GM12878 (cell line): ENCODE measurements at regions not wholly inside any gene's neighbourhood (a gene's known extent, or its start where the extent isn't known, plus 50 kb on each side); places are given as distances from the start of the nearest gene placed in this dataset.

Experiments used
- ATAC-seq: fragments of 200-7000 bp; cut with Tn5 transposase; 3 replicates; pipeline ENCODE4 v1.9.1; 2020; ENCODE audit warnings: mild to moderate bottlenecking, moderate library complexity
- BruUV-seq: library from RNA; stranded (reverse); fragments of 400-500 nt; replicated peaks from 2 replicates; lab custom pipeline; 2021; lab: Mats Ljungman, UMichigan
- CTCF ChIA-PET: fragments of 300-600 bp; sonication (Branson Sonifier 250); formaldehyde crosslinking; extraction: SDS; loops from one replicate; lab custom pipeline; 2021; ENCODE audit warnings: inconsistent platforms; lab: Yijun Ruan, JAX
- POLR2A ChIA-PET: fragments of 350-600 bp; formaldehyde crosslinking; extraction: SDS; loops from one replicate; lab custom pipeline; 2021; ENCODE audit warnings: inconsistent platforms; lab: Charles Lee
- RAD21 ChIA-PET: fragments of 300-600 bp; sonication (Branson Sonifier 250); formaldehyde crosslinking; loops from one replicate; lab custom pipeline; 2023; ENCODE audit warnings: antibody characterized with exemption; ENCODE audit not compliant: unreplicated experiment; lab: Charles Lee
- SMC1A ChIA-PET: fragments of 300-600 bp; sonication (Branson Sonifier 250); formaldehyde crosslinking; loops from one replicate; lab custom pipeline; 2023; ENCODE audit not compliant: unreplicated experiment, uncharacterized antibody; lab: Charles Lee
- DNase-seq: peaks from one replicate; pipeline ENCODE4 v3.0.0-alpha.2; 2011; ENCODE audit warnings: low read depth, low spot score
- FAIRE-seq: peaks from 3 replicates; lab custom pipeline; 2011; peaks lifted over from hg19 to GRCh38; lab: Jason Lieb, UNC
- H2AFZ ChIP-seq: 2 replicates; pipeline ENCODE4 v1.6.0; 2011; ENCODE audit warnings: low read depth, low read length, control low read depth; ENCODE audit not compliant: control insufficient read depth
- H3K27ac ChIP-seq: 2 replicates; pipeline ENCODE4 v1.5.1; 2011; ENCODE audit warnings: control low read depth; ENCODE audit not compliant: control insufficient read depth, insufficient read depth
- H3K27me3 ChIP-seq, 2 experiments: replicated peaks in 1 of 2; 2 replicates each; pipeline versions ENCODE4 v1.6.0 to v1.6.1; 2011; ENCODE audit warnings: low read length in 1 of 2; ENCODE audit not compliant: control insufficient read depth in 2 of 2, insufficient read depth in 2 of 2
- H3K36me3 ChIP-seq, 2 experiments: 2 replicates each; pipeline ENCODE4 v1.5.1; 2011; ENCODE audit warnings: low read length in 1 of 2; ENCODE audit not compliant: control insufficient read depth in 2 of 2, insufficient read depth in 2 of 2
- H3K4me1 ChIP-seq: 2 replicates; pipeline ENCODE4 v1.6.1; 2011; ENCODE audit warnings: mild to moderate bottlenecking, low read length, moderate library complexity, mixed read lengths; ENCODE audit not compliant: control insufficient read depth, insufficient read depth
- H3K4me2 ChIP-seq: 2 replicates; pipeline ENCODE4 v1.6.0; 2011; ENCODE audit warnings: control low read depth; ENCODE audit not compliant: control insufficient read depth, insufficient read depth
- H3K4me3 ChIP-seq: fragments of 200-600 bp; sonication (generic); 2 replicates; pipeline ENCODE4 v1.5.1; 2016
- H3K79me2 ChIP-seq: 2 replicates; pipeline ENCODE4 v1.6.0; 2011; ENCODE audit warnings: low read length; ENCODE audit not compliant: control insufficient read depth, insufficient read depth
- H3K9ac ChIP-seq: 2 replicates; pipeline ENCODE4 v1.8.0; 2011; ENCODE audit warnings: low read length, control low read depth, mixed read lengths; ENCODE audit not compliant: control insufficient read depth, insufficient read depth
- H3K9me3 ChIP-seq: replicated peaks from 3 replicates; pipeline ENCODE4 v1.5.1; 2011; ENCODE audit warnings: mild to moderate bottlenecking, low read length; ENCODE audit not compliant: control insufficient read depth, insufficient read depth
- H4K20me1 ChIP-seq: 2 replicates; pipeline ENCODE4 v1.6.0; 2011; ENCODE audit not compliant: control insufficient read depth, insufficient read depth
- GABPA ChIP-seq: IDR thresholded peaks from 2 replicates; pipeline ENCODE4 v1.6.1; 2014; ENCODE audit warnings: antibody characterized with exemption, low read depth, mild to moderate bottlenecking, inconsistent platforms
- NR2C2 ChIP-seq: IDR thresholded peaks from 2 replicates; pipeline ENCODE4 v1.6.1; 2011; ENCODE audit warnings: borderline replicate concordance, low read depth; ENCODE audit not compliant: control insufficient read depth, insufficient read length
- NR2F1 ChIP-seq: fragments of 450-650 bp; conservative IDR thresholded peaks from 2 replicates; pipeline ENCODE4 v1.6.1; 2017; ENCODE audit warnings: mild to moderate bottlenecking
- RFX5 ChIP-seq: IDR thresholded peaks from 2 replicates; pipeline ENCODE4 v1.6.1; 2011; ENCODE audit warnings: low read depth, low read length, improper control_type of control experiment
- SMAD5 ChIP-seq: IDR thresholded peaks from 2 replicates; pipeline ENCODE4 v1.6.1; 2016; ENCODE audit warnings: antibody characterized with exemption, low read depth
- TCF7 ChIP-seq: IDR thresholded peaks from 2 replicates; pipeline ENCODE4 v1.6.1; 2014; ENCODE audit warnings: antibody characterized with exemption, borderline replicate concordance
- ZBED1 ChIP-seq: IDR thresholded peaks from 2 replicates; pipeline ENCODE4 v1.6.1; 2016; ENCODE audit warnings: borderline replicate concordance
- WGBS: methylation state at CpG from one replicate; pipeline ENCODE4 v1.1.6; 2016; ENCODE audit warnings: low lambda C conversion rate; ENCODE audit not compliant: insufficient replicate concordance, insufficient coverage; ENCODE audit errors: missing lambda C conversion rate; 5-methylcytosine and 5-hydroxymethylcytosine counted together
- in situ Hi-C: fragments of 300-500 bp; cut with MboI; formaldehyde crosslinking; loops from 9 replicates; pipeline ENCODE4 v1.14.3; 2018; ENCODE audit warnings: mixed read lengths
- intact Hi-C: fragments of 100-400 bp; cut with micrococcal nuclease; formaldehyde crosslinking; loops from one replicate; pipeline ENCODE4 v1.14.2; 2022; ENCODE audit not compliant: unreplicated experiment
- TF ChIP-seq, protein P1 (sequence below): fragments of 450-650 bp; IDR thresholded peaks from 2 replicates; pipeline ENCODE4 v1.6.1; 2017; ENCODE audit warnings: borderline replicate concordance
- TF ChIP-seq, protein P2 (sequence below): fragments of 150-350 bp; IDR thresholded peaks from 2 replicates; pipeline ENCODE4 v1.6.1; 2016; ENCODE audit warnings: low read depth, low read length
- TF ChIP-seq, protein P3 (sequence below): IDR thresholded peaks from 2 replicates; pipeline ENCODE4 v1.6.1; 2012; ENCODE audit warnings: low read length, inconsistent platforms
- TF ChIP-seq, protein P4 (sequence below): IDR thresholded peaks from 2 replicates; pipeline ENCODE4 v1.6.1; 2012; ENCODE audit warnings: low read depth, low read length, improper control_type of control experiment
- TF ChIP-seq, protein P5 (sequence below): fragments of 450-650 bp; IDR thresholded peaks from 2 replicates; pipeline ENCODE4 v1.6.1; 2017; ENCODE audit warnings: mild to moderate bottlenecking

DNA sequence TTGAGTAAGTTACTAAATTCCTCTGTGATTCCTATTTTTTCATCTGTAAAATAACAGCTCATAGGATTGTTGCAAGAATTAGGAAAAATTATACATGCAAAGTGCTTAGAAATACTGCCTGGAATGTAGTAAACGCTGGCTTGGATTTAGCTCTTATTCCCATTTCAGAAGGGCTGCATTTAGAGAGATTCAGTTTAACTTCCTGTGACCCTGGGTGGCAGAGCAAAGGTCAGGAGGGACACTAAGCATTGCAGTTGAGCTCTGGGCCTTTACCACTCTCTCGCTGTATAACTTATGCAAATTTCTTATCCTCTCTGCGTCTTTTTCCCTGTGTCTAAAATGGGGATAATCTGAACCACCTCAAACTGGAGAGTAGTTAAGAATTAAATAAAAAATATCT is 241.0 kb upstream of the POU3F1 start (continued):
- TF ChIP-seq, protein P1, sequence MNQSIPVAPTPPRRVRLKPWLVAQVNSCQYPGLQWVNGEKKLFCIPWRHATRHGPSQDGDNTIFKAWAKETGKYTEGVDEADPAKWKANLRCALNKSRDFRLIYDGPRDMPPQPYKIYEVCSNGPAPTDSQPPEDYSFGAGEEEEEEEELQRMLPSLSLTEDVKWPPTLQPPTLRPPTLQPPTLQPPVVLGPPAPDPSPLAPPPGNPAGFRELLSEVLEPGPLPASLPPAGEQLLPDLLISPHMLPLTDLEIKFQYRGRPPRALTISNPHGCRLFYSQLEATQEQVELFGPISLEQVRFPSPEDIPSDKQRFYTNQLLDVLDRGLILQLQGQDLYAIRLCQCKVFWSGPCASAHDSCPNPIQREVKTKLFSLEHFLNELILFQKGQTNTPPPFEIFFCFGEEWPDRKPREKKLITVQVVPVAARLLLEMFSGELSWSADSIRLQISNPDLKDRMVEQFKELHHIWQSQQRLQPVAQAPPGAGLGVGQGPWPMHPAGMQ = no peak

DNA sequence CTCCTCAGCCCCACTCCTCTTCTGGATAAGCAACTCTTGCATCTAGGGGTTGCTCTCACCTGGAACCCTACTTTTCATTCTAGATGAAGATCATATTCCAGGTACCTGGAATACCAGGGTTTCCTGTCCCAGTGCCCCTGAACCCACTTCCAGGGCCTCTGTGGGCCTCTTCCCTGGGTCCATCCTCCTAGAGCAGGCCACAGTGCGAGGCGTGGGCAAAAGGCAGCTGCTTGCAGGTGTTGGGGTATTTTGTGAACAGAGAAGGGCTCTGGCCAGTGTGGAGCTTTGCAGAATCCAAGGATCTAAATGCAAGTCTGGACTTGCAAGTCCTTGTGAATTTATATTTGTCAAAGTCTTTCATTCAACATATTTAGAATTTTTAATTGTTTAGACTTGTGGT is 240.4 kb upstream of the POU3F1 start:
- H3K27ac ChIP-seq = no peak overlapping the region
- no TSS peak for BruUV-seq
- H4K20me1 ChIP-seq = no peaks in the 10 kb centered on the region
- DNase-seq = no peak
- ChIA-PET CTCF (interaction anchor here (0.6 to 1.2 kb wide), 3 partner anchors 10 to 312 kb away, joined by 3 read pairs; no protein-coding TSS in a partner anchor), RAD21 (no interaction called here), POLR2A (no interaction called here), SMC1A (interaction anchor here (0.8 to 1.6 kb wide), 3 partner anchors 10 to 259 kb away, joined by 3 to 6 read pairs (median 3); no protein-coding TSS in a partner anchor)
- ATAC-seq = no peak
- H3K4me2 ChIP-seq = no peak overlapping the region
- H3K4me3 ChIP-seq = no peak overlapping the region
- no peak overlapping the region for H2AFZ ChIP-seq
- H3K27me3 ChIP-seq = peaks cover 0 to 3% of the 10 kb centered on the region in 2 experiments; a peak in 2 of 4 replicates
- no peaks in the 10 kb centered on the region for H3K4me1 ChIP-seq
- H3K9ac ChIP-seq = no peak overlapping the region
- WGBS = 5% methylated on average over 2 of the region's 2 CpGs
- intact Hi-C loops = no loop called here
- no peaks in the 10 kb centered on the region; the same call in 2 of the 3 replicates for H3K9me3 ChIP-seq
- in situ Hi-C loops = no loop called here
- FAIRE-seq = no peak
- H3K36me3 ChIP-seq = no peaks in the 10 kb centered on the region
- H3K79me2 ChIP-seq = no peaks in the 10 kb centered on the region
- TF ChIP-seq, protein P2, sequence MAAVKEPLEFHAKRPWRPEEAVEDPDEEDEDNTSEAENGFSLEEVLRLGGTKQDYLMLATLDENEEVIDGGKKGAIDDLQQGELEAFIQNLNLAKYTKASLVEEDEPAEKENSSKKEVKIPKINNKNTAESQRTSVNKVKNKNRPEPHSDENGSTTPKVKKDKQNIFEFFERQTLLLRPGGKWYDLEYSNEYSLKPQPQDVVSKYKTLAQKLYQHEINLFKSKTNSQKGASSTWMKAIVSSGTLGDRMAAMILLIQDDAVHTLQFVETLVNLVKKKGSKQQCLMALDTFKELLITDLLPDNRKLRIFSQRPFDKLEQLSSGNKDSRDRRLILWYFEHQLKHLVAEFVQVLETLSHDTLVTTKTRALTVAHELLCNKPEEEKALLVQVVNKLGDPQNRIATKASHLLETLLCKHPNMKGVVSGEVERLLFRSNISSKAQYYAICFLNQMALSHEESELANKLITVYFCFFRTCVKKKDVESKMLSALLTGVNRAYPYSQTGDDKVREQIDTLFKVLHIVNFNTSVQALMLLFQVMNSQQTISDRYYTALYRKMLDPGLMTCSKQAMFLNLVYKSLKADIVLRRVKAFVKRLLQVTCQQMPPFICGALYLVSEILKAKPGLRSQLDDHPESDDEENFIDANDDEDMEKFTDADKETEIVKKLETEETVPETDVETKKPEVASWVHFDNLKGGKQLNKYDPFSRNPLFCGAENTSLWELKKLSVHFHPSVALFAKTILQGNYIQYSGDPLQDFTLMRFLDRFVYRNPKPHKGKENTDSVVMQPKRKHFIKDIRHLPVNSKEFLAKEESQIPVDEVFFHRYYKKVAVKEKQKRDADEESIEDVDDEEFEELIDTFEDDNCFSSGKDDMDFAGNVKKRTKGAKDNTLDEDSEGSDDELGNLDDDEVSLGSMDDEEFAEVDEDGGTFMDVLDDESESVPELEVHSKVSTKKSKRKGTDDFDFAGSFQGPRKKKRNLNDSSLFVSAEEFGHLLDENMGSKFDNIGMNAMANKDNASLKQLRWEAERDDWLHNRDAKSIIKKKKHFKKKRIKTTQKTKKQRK = no peak
- TF ChIP-seq, protein P3, sequence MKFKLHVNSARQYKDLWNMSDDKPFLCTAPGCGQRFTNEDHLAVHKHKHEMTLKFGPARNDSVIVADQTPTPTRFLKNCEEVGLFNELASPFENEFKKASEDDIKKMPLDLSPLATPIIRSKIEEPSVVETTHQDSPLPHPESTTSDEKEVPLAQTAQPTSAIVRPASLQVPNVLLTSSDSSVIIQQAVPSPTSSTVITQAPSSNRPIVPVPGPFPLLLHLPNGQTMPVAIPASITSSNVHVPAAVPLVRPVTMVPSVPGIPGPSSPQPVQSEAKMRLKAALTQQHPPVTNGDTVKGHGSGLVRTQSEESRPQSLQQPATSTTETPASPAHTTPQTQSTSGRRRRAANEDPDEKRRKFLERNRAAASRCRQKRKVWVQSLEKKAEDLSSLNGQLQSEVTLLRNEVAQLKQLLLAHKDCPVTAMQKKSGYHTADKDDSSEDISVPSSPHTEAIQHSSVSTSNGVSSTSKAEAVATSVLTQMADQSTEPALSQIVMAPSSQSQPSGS = no peak
- TF ChIP-seq ZBED1 (no peak), RFX5 (no peak), SMAD5 (no peak), NR2C2 (no peak), NR2F1 (no peak), TCF7 (no peak), GABPA (no peak)
- TF ChIP-seq, protein P4, sequence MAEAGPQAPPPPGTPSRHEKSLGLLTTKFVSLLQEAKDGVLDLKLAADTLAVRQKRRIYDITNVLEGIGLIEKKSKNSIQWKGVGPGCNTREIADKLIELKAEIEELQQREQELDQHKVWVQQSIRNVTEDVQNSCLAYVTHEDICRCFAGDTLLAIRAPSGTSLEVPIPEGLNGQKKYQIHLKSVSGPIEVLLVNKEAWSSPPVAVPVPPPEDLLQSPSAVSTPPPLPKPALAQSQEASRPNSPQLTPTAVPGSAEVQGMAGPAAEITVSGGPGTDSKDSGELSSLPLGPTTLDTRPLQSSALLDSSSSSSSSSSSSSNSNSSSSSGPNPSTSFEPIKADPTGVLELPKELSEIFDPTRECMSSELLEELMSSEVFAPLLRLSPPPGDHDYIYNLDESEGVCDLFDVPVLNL = no peak
- TF ChIP-seq, protein P5, sequence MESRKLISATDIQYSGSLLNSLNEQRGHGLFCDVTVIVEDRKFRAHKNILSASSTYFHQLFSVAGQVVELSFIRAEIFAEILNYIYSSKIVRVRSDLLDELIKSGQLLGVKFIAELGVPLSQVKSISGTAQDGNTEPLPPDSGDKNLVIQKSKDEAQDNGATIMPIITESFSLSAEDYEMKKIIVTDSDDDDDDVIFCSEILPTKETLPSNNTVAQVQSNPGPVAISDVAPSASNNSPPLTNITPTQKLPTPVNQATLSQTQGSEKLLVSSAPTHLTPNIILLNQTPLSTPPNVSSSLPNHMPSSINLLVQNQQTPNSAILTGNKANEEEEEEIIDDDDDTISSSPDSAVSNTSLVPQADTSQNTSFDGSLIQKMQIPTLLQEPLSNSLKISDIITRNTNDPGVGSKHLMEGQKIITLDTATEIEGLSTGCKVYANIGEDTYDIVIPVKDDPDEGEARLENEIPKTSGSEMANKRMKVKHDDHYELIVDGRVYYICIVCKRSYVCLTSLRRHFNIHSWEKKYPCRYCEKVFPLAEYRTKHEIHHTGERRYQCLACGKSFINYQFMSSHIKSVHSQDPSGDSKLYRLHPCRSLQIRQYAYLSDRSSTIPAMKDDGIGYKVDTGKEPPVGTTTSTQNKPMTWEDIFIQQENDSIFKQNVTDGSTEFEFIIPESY = no peak
